CD8-positive, alpha-beta memory T cell (primary cell): ENCODE measurements at regions not wholly inside any gene's neighbourhood (a gene's known extent, or its start where the extent isn't known, plus 50 kb on each side); places are given as distances from the start of the nearest gene placed in this dataset.

Source experiments
- CTCF ChIA-PET: fragments of 350-600 bp; sonication (Branson Sonifier 250); formaldehyde crosslinking; loops from one replicate; lab custom pipeline; 2021; ENCODE audit warnings: antibody characterized with exemption; lab: Charles Lee
- POLR2A ChIA-PET: fragments of 350-600 bp; sonication (Branson Sonifier 250); formaldehyde crosslinking; loops from one replicate; lab custom pipeline; 2021; ENCODE audit warnings: antibody characterized with exemption; lab: Charles Lee
- DNase-seq, 5 donors: peaks; one replicate each; pipeline versions ENCODE4 v3.0.0 to v3.0.0-alpha.2; 2020 to 2022; ENCODE audit warnings: mixed read lengths in 1 of 5
- H3K27ac ChIP-seq: one replicate; pipeline ENCODE4 v1.7.0; 2013; ENCODE audit warnings: low read depth, mild to moderate bottlenecking, low read length, moderate library complexity
- H3K27me3 ChIP-seq: 2 replicates; pipeline ENCODE4 v1.7.0; 2013; ENCODE audit warnings: low read length, mild to moderate bottlenecking; ENCODE audit not compliant: insufficient read depth, poor library complexity, severe bottlenecking
- H3K36me3 ChIP-seq: 2 replicates; pipeline ENCODE4 v1.7.0; 2013; ENCODE audit warnings: mild to moderate bottlenecking, low read length, moderate library complexity; ENCODE audit not compliant: insufficient read depth
- H3K4me1 ChIP-seq: 2 replicates; pipeline ENCODE4 v1.7.0; 2013; ENCODE audit warnings: mild to moderate bottlenecking, low read length, moderate library complexity; ENCODE audit not compliant: insufficient read depth
- H3K4me3 ChIP-seq: 2 replicates; pipeline ENCODE4 v1.7.0; 2013; ENCODE audit warnings: mild to moderate bottlenecking, low read length
- H3K9me3 ChIP-seq: 2 replicates; pipeline ENCODE4 v1.7.0; 2013; ENCODE audit warnings: mild to moderate bottlenecking, low read length
- H3K27ac Mint-ChIP-seq, 8 donors: one replicate each; pipeline ENCODE4 v1.8.0; 2020 to 2021; ENCODE audit warnings: mixed read lengths in 8 of 8, mild to moderate bottlenecking in 6 of 8, inconsistent platforms in 3 of 8, moderate library complexity in 3 of 8
- H3K27me3 Mint-ChIP-seq, 2 donors: one replicate each; pipeline ENCODE4 v1.8.0; 2020 to 2021; ENCODE audit warnings: mixed read lengths in 2 of 2, mild to moderate bottlenecking in 1 of 2, moderate library complexity in 1 of 2
- H3K36me3 Mint-ChIP-seq, 3 donors: one replicate each; pipeline ENCODE4 v1.8.0; 2020 to 2021; ENCODE audit warnings: mixed read lengths in 3 of 3, inconsistent platforms in 1 of 3, mild to moderate bottlenecking in 1 of 3
- H3K4me1 Mint-ChIP-seq, 3 donors: one replicate each; pipeline ENCODE4 v1.8.0; 2020 to 2021; ENCODE audit warnings: mixed read lengths in 3 of 3, inconsistent platforms in 1 of 3, mild to moderate bottlenecking in 1 of 3
- H3K4me3 Mint-ChIP-seq, 7 donors: one replicate each; pipeline ENCODE4 v1.8.0; 2020 to 2021; ENCODE audit warnings: mixed read lengths in 7 of 7, mild to moderate bottlenecking in 6 of 7, moderate library complexity in 4 of 7, inconsistent platforms in 2 of 7
- H3K9me3 Mint-ChIP-seq, 5 donors: one replicate each; pipeline ENCODE4 v1.8.0; 2020 to 2022; ENCODE audit warnings: mixed read lengths in 5 of 5, mild to moderate bottlenecking in 3 of 5, moderate library complexity in 2 of 5, inconsistent platforms in 1 of 5

DNA sequence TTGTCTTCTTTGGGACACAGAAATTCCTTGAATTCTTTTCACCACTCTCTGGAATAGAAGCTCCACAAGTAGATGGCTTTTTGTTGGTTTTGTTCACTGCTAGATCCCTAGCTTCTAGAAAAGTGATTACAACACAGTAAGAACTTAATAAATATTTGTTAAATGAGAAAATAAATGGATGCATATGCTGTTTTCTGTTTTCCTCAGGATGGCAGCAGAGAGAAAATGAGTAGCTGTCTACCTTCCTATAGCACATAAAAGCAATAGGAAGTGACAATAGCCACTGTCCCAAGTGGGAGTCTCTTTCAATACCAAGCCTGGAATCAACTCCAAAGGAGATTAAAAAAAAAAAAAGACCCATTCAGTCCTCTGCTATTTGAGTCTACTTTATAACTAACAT is 100.6 kb upstream of the NREP start:
- Histone ChIP-seq H3K4me1 (no peaks in the 10 kb centered on the region), H3K4me3 (no peak overlapping the region), H3K27ac (no peak overlapping the region), H3K9me3 (no peaks in the 10 kb centered on the region), H3K27me3 (no peaks in the 10 kb centered on the region), H3K36me3 (no peaks in the 10 kb centered on the region)
- Mint-ChIP-seq H3K36me3 (no peaks in the 10 kb centered on the region), H3K27me3 (no peaks in the 10 kb centered on the region), H3K27ac (no peak overlapping the region), H3K9me3 (peaks cover 0 to 2% (median 0%) of the 10 kb centered on the region in 5 donors), H3K4me3 (no peak overlapping the region), H3K4me1 (no peaks in the 10 kb centered on the region)
- CTCF ChIA-PET, result no interaction called here
- no peak for DNase-seq
- POLR2A ChIA-PET, result no interaction called here

- Mint-ChIP-seq H3K4me3 (no peak overlapping the region), H3K27ac (no peak overlapping the region), H3K9me3 (peaks cover 0 to 2% (median 0%) of the 10 kb centered on the region in 5 donors), H3K36me3 (no peaks in the 10 kb centered on the region), H3K27me3 (no peaks in the 10 kb centered on the region), H3K4me1 (no peaks in the 10 kb centered on the region)
- Histone ChIP-seq H3K36me3 (no peaks in the 10 kb centered on the region), H3K4me3 (no peak overlapping the region), H3K9me3 (no peaks in the 10 kb centered on the region), H3K27ac (no peak overlapping the region), H3K4me1 (no peaks in the 10 kb centered on the region), H3K27me3 (no peaks in the 10 kb centered on the region)
- DNase-seq, result no peak
- ChIA-PET POLR2A (no interaction called here), CTCF (interaction anchor here (1.3 kb wide), 1 partner anchor 8 kb away, joined by 3 read pairs; no protein-coding TSS in a partner anchor)
These were observed 100.0 kb upstream of the NREP start for GRCh38 chr5:111856876-111857466.

GRCh38 chr5:111855356-111855755 is 98.4 kb upstream of the NREP start:
- Histone ChIP-seq H3K9me3 (no peaks in the 10 kb centered on the region), H3K4me1 (no peaks in the 10 kb centered on the region), H3K36me3 (no peaks in the 10 kb centered on the region), H3K27ac (no peak overlapping the region), H3K27me3 (no peaks in the 10 kb centered on the region), H3K4me3 (no peak overlapping the region)
- POLR2A ChIA-PET, result no interaction called here
- CTCF ChIA-PET, result no interaction called here
- Mint-ChIP-seq H3K36me3 (no peaks in the 10 kb centered on the region), H3K4me1 (no peaks in the 10 kb centered on the region), H3K9me3 (peaks cover 0 to 5% (median 1%) of the 10 kb centered on the region in 5 donors), H3K4me3 (no peak overlapping the region), H3K27ac (no peak overlapping the region), H3K27me3 (peaks cover 0 to 6% of the 10 kb centered on the region in 2 donors)
- DNase-seq, result no peak

- Mint-ChIP-seq H3K27ac (no peak overlapping the region), H3K27me3 (peaks cover 0 to 11% of the 10 kb centered on the region in 2 donors)
- CTCF ChIA-PET, result no interaction called here
These were observed 97.2 kb upstream of the NREP start for GRCh38 chr5:111854186-111854585.

DNA sequence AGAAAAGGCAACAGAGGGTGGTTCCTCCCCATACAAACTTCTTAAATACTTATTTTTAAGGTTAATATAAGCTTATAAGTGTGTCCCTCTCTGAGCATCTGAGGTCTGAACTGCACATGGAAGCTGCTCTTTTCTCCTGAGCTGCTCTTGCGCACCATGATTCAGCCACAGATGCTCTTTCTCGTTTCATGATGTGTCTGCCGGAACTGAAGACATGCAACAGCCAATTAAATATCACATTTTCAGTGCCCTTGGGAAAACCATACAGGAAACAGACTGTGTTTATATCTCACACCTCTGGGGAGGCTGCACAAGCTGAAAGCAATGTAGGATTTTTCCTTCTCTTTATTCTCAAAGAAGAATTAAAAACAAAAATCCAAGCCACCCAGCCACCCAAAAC is 96.8 kb upstream of the NREP start:
- Mint-ChIP-seq H3K4me1 (no peaks in the 10 kb centered on the region), H3K27ac (no peak overlapping the region), H3K36me3 (no peaks in the 10 kb centered on the region), H3K27me3 (peaks cover 0 to 11% of the 10 kb centered on the region in 2 donors), H3K9me3 (peaks cover 0 to 5% (median 1%) of the 10 kb centered on the region in 5 donors), H3K4me3 (no peak overlapping the region)
- H3K27me3 ChIP-seq, result no peaks in the 10 kb centered on the region
- no peaks in the 10 kb centered on the region for H3K4me1 ChIP-seq
- ChIA-PET CTCF (no interaction called here), POLR2A (no interaction called here)
- no peak for DNase-seq
- no peaks in the 10 kb centered on the region for H3K9me3 ChIP-seq
- H3K27ac ChIP-seq, result no peak overlapping the region
- no peaks in the 10 kb centered on the region for H3K36me3 ChIP-seq
- no peak overlapping the region for H3K4me3 ChIP-seq

More at GRCh38 chr5:111854186-111854585, 97.2 kb upstream of the NREP start:
- Histone ChIP-seq H3K4me3 (no peak overlapping the region), H3K27ac (no peak overlapping the region), H3K4me1 (no peaks in the 10 kb centered on the region), H3K9me3 (no peaks in the 10 kb centered on the region), H3K36me3 (no peaks in the 10 kb centered on the region), H3K27me3 (no peaks in the 10 kb centered on the region)
- POLR2A ChIA-PET, result no interaction called here
- H3K4me3 Mint-ChIP-seq, result no peak overlapping the region
- no peaks in the 10 kb centered on the region for H3K36me3 Mint-ChIP-seq
- no peaks in the 10 kb centered on the region for H3K4me1 Mint-ChIP-seq
- H3K9me3 Mint-ChIP-seq, result peaks cover 0 to 5% (median 1%) of the 10 kb centered on the region in 5 donors
- DNase-seq, result no peak

DNA sequence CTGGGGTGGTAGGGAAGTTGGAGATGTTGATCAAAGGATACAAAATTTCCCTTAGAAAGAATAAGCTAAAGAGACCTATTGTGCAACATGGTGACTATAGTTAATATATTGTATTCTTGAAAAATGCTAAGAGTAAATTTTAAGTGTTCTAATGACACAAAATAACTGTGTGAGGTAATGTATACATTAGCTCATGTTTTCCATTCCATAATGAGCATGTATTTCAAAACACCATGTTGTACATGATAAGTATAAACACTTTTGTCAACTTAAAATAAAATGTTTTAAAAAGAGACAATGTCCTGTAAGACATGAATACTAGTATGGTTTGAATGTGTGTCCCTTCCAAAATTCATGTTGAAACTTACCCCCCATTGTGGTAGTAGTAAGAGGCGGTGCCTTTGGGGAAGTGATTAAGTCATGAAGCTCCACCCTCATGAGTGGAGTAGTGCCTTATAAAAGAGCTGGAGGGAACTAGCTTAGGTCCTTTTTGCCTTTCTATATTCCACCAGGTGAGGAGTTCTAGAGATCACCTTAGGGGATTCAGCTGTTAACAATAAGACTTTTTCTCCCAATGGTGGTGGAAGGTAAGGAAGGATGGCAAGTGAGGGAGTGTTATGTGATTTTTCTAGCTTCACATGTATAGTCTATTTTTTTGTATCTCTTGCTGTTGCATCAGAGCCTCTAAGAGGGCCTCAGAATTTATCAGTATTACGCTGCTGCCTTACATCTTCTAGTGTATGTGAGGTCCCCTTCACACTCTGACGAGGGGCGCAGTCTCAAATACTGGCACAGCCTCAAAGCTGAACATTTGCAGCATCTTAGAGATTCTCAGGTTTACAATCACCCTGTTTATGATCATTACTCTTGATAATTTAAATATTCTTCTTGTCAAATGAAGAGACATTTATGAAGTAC is 94.9 kb upstream of the NREP start:
- peaks cover 0 to 5% (median 1%) of the 10 kb centered on the region in 5 donors for H3K9me3 Mint-ChIP-seq
- Histone ChIP-seq H3K36me3 (no peaks in the 10 kb centered on the region), H3K4me1 (no peaks in the 10 kb centered on the region), H3K4me3 (no peak overlapping the region), H3K27me3 (no peaks in the 10 kb centered on the region), H3K9me3 (no peaks in the 10 kb centered on the region), H3K27ac (no peak overlapping the region)
- no peak for DNase-seq
- peaks cover 0 to 11% of the 10 kb centered on the region in 2 donors for H3K27me3 Mint-ChIP-seq
- H3K36me3 Mint-ChIP-seq, result no peaks in the 10 kb centered on the region
- no peak overlapping the region for H3K4me3 Mint-ChIP-seq
- no peak overlapping the region for H3K27ac Mint-ChIP-seq
- H3K4me1 Mint-ChIP-seq, result no peaks in the 10 kb centered on the region
- POLR2A ChIA-PET, result no interaction called here
- CTCF ChIA-PET, result no interaction called here

DNA sequence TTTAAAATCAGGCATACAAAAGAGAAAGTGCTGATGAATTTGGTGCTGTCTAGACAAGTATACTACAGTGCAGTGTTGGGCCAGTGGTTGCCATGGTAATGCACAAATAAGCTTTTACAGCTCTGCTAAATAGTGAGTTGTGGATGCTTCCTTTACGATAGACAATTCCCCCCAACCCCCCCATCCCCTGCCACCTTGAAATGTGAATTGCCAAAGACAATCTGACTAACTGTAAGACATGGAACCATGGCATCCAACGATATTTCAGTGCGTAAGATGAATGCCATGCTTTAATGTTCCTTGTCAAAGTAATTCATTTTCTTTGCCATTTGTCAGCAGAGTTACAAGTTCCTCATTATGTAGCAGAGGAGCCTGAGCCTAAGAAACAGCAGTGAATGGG is 91.5 kb upstream of the NREP start:
- H3K36me3 ChIP-seq, result no peaks in the 10 kb centered on the region
- POLR2A ChIA-PET, result no interaction called here
- Mint-ChIP-seq H3K36me3 (no peaks in the 10 kb centered on the region), H3K27ac (no peak overlapping the region), H3K9me3 (peaks cover 0 to 3% (median 1%) of the 10 kb centered on the region in 5 donors), H3K4me1 (no peaks in the 10 kb centered on the region), H3K4me3 (no peak overlapping the region), H3K27me3 (peaks cover 0 to 11% of the 10 kb centered on the region in 2 donors)
- H3K27me3 ChIP-seq, result no peaks in the 10 kb centered on the region
- H3K9me3 ChIP-seq, result no peaks in the 10 kb centered on the region
- H3K4me3 ChIP-seq, result no peak overlapping the region
- CTCF ChIA-PET, result no interaction called here
- no peak for DNase-seq
- no peak overlapping the region for H3K27ac ChIP-seq
- no peaks in the 10 kb centered on the region for H3K4me1 ChIP-seq
